Common myeloid progenitor, CD34-positive (primary cell): ENCODE measurements at regions not wholly inside any gene's neighbourhood (a gene's known extent, or its start where the extent isn't known, plus 50 kb on each side); places are given as distances from the start of the nearest gene placed in this dataset.
"Not testable (repeated sequence)": the region's sequence is repeated elsewhere in the genome, so short reads cannot be mapped to it uniquely, and the experiment has no call there.

Source experiments
- CTCF ChIA-PET: fragments of 350-600 bp; sonication (Branson Sonifier 250); formaldehyde crosslinking; loops from one replicate; lab custom pipeline; 2021; ENCODE audit warnings: antibody characterized with exemption; lab: Charles Lee
- POLR2A ChIA-PET: fragments of 350-600 bp; sonication (Branson Sonifier 250); formaldehyde crosslinking; loops from one replicate; lab custom pipeline; 2021; ENCODE audit warnings: antibody characterized with exemption; lab: Charles Lee
- DNase-seq, 3 donors: peaks; one replicate each; pipeline versions ENCODE4 v3.0.0 to v3.0.0-alpha.2; 2013
- H3K27ac ChIP-seq, 2 experiments: 1 replicate in 1 of 2; 2 replicates in 1 of 2; pipeline ENCODE4 v1.7.0; 2013; ENCODE audit warnings: inconsistent platforms in 2 of 2, low read length in 2 of 2, mild to moderate bottlenecking in 2 of 2, low read depth in 1 of 2, moderate library complexity in 1 of 2; ENCODE audit not compliant: severe bottlenecking in 2 of 2, insufficient read depth in 1 of 2, poor library complexity in 1 of 2
- H3K27me3 ChIP-seq, 5 experiments: replicated peaks in 2 of 5; 1 replicate in 3 of 5; 2 replicates in 2 of 5; pipeline versions ENCODE4 v1.6.1 to v1.7.0; 2013; ENCODE audit warnings: low read length in 4 of 5, mild to moderate bottlenecking in 2 of 5, moderate library complexity in 2 of 5, inconsistent platforms in 1 of 5; ENCODE audit not compliant: insufficient read depth in 5 of 5, control insufficient read depth in 4 of 5
- H3K36me3 ChIP-seq, 4 experiments: 1 replicate in 2 of 4; 2 replicates in 2 of 4; pipeline versions ENCODE4 v1.6.1 to v1.7.0; 2013; ENCODE audit warnings: low read length in 3 of 4, control low read depth in 1 of 4, mild to moderate bottlenecking in 1 of 4; ENCODE audit not compliant: control insufficient read depth in 4 of 4, insufficient read depth in 4 of 4
- H3K4me1 ChIP-seq, 4 experiments: 1 replicate in 3 of 4; 2 replicates in 1 of 4; pipeline versions ENCODE4 v1.6.1 to v1.7.1; 2013; ENCODE audit warnings: low read length in 3 of 4, mild to moderate bottlenecking in 3 of 4, control low read depth in 1 of 4, inconsistent platforms in 1 of 4, moderate library complexity in 1 of 4; ENCODE audit not compliant: control insufficient read depth in 4 of 4, insufficient read depth in 4 of 4; ENCODE audit errors: control extremely low read depth in 1 of 4
- H3K4me3 ChIP-seq, 7 experiments: 1 replicate in 4 of 7; 2 replicates in 3 of 7; pipeline versions ENCODE4 v1.5.1 to v1.7.0; 2013; ENCODE audit warnings: mild to moderate bottlenecking in 7 of 7, low read length in 6 of 7, moderate library complexity in 6 of 7, inconsistent platforms in 2 of 7, low read depth in 2 of 7, control low read depth in 1 of 7; ENCODE audit not compliant: insufficient read depth in 4 of 7, control insufficient read depth in 1 of 7; ENCODE audit errors: extremely low read depth in 1 of 7
- H3K9me3 ChIP-seq, 5 experiments: 1 replicate in 4 of 5; 2 replicates in 1 of 5; pipeline versions ENCODE4 v1.6.1 to v1.7.1; 2013; ENCODE audit warnings: low read length in 4 of 5, mild to moderate bottlenecking in 2 of 5, inconsistent platforms in 1 of 5, low read depth in 1 of 5, moderate library complexity in 1 of 5; ENCODE audit not compliant: control insufficient read depth in 4 of 5, insufficient read depth in 2 of 5; ENCODE audit errors: control extremely low read depth in 1 of 5
- WGBS: methylation state at CpG from one replicate; pipeline ENCODE4 v1.1.5; 2013; ENCODE audit not compliant: insufficient coverage; 5-methylcytosine and 5-hydroxymethylcytosine counted together

- H3K9me3 ChIP-seq, DNase-seq, H3K27me3 ChIP-seq, H3K36me3 ChIP-seq, H3K4me3 ChIP-seq, POLR2A ChIA-PET, H3K27ac ChIP-seq, H3K4me1 ChIP-seq, CTCF ChIA-PET: not testable (repeated sequence)
- WGBS, result 99% methylated on average over 19 of the region's 30 CpGs
Measured at GRCh38 chr15:22599526-22600320, 141.0 kb downstream of the GOLGA6L22 start.

GRCh38 chr15:22616976-22617375 is 158.3 kb downstream of the GOLGA6L22 start:
- H3K27me3 ChIP-seq, H3K4me3 ChIP-seq, H3K36me3 ChIP-seq, DNase-seq, H3K27ac ChIP-seq, H3K9me3 ChIP-seq, H3K4me1 ChIP-seq, CTCF ChIA-PET, POLR2A ChIA-PET: not testable (repeated sequence)
- no CpG with 5 or more reads among the region's 9 CpGs for WGBS

GRCh38 chr15:22631789-22632188 is 154.7 kb upstream of the NIPA1 start:
- H3K27me3 ChIP-seq, H3K4me1 ChIP-seq, H3K9me3 ChIP-seq, POLR2A ChIA-PET, H3K4me3 ChIP-seq, H3K36me3 ChIP-seq, CTCF ChIA-PET, H3K27ac ChIP-seq, DNase-seq: not testable (repeated sequence)
- no CpG with 5 or more reads among the region's 3 CpGs for WGBS

DNA sequence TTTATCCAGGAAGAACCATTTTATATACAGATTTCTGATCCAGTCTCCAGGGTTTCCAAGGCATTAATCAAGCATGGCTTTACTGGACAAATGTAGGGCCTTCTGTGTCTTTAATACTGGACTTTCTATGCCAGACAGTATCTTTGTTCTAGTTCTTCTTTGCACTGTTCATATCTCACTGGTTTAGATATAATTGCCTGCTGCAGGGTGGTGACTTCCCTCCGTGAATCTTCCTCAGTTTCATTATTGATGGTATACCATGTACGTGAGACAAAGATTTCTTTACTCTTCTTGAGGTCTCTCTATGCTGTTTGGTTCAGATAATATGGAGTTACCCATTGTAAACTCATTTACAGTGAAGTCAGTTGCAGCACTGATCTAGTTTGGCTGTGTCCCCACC is 146.5 kb upstream of the NIPA1 start:
- H3K36me3 ChIP-seq, H3K4me1 ChIP-seq, CTCF ChIA-PET, H3K9me3 ChIP-seq, POLR2A ChIA-PET, H3K4me3 ChIP-seq, H3K27ac ChIP-seq, H3K27me3 ChIP-seq, DNase-seq: not testable (repeated sequence)
- no CpG with 5 or more reads among the region's 2 CpGs for WGBS

DNA sequence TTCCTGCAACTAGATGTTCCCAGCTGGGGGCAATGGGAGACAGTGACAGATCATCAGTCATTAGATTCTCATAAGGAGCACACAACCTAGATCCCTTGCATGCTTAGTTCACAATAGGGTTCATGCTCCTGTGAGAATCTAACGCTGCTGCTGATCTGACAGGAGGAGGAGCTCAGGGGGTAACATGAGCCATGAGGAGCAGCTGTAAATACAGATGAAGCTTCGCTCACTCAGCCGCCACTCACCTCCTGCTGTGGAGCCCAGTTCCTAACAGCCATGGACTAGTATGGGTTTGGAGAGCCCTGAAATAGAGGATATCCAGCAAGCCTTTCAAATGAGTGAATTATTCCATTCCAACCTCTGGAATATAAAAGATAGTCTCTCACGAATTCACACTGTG is 137.0 kb upstream of the NIPA1 start:
- DNase-seq, H3K9me3 ChIP-seq, H3K4me3 ChIP-seq, H3K36me3 ChIP-seq, H3K27me3 ChIP-seq, H3K27ac ChIP-seq, H3K4me1 ChIP-seq, CTCF ChIA-PET, POLR2A ChIA-PET: not testable (repeated sequence)
- 100% methylated on average over 1 of the region's 4 CpGs for WGBS

DNA sequence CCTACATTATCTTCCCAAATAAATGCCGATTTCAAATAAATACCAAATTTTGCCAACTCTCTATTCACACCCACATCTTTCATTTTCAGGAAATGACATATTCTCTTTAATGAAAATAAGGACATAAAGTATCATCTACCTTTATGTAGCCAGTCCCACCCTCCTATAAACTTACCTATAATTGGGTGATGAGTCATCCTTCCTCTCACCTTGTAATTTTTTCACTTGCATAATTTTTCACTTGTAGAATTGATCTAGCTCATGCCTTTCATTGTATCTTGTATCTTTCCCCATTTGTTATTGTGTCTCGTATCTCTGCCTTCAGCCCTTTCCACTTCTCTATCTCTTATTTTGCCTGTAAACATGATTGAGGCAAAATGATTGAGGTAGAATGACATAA is 135.3 kb upstream of the NIPA1 start:
- CTCF ChIA-PET, H3K4me1 ChIP-seq, H3K27ac ChIP-seq, H3K4me3 ChIP-seq, POLR2A ChIA-PET, H3K27me3 ChIP-seq, H3K9me3 ChIP-seq, H3K36me3 ChIP-seq, DNase-seq: not testable (repeated sequence)
- WGBS, result no CpG with 5 or more reads among the region's 2 CpGs

DNA sequence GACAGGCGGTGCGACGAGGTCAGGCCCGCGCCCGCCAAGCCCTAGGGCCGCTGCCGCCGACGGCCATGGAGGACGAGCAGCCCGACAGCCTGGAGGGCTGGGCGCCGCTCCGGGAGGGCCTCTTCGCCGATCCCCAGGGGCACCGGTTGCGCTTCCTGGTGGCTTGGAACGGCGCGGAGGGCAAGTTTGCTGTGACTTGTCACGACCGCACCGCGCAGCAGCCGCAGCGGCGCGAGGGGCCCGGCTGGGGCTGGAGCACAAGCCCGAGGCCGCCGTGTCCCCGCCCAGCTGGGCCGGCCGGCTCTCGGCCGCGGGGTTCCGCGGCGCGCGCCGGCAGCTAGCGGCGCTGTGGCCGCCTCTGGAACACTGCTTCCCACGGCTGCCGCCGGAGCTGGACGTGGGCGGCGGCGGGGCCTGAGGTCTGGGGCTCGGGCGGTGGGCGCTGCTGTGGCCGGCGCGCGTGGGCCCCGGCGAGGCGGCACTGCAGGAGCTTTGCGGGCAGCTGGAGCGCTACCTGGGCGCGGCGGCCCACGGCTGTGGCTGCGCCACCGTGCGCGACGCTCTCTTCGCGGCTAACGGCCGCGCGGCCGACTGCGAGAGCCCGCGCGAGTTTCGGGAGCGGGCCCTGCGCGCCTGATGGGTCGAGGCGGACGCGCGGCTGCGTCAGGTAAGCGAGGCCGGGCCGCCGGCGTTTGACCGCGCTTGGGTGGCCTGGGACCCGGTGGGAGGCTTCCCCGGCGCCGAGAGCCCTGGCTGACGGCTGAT is 122.0 kb upstream of the NIPA1 start:
- H3K27me3 ChIP-seq, CTCF ChIA-PET, H3K36me3 ChIP-seq, H3K4me1 ChIP-seq, H3K9me3 ChIP-seq, POLR2A ChIA-PET: not testable (repeated sequence)
- Histone ChIP-seq H3K27ac (peak overlapping the region; percentile 58 to 81), H3K4me3 (peak overlapping the region; percentile 47 to 77 (median 62))
- WGBS, result 0% methylated on average over 69 of the region's 110 CpGs
- DNase-seq, result peak; percentile 62 to 82 (median 74)
